ENCODE measurements at regions not wholly inside any gene's neighbourhood (a gene's known extent, or its start where the extent isn't known, plus 50 kb on each side); places are given as distances from the start of the nearest gene placed in this dataset.

DNA sequence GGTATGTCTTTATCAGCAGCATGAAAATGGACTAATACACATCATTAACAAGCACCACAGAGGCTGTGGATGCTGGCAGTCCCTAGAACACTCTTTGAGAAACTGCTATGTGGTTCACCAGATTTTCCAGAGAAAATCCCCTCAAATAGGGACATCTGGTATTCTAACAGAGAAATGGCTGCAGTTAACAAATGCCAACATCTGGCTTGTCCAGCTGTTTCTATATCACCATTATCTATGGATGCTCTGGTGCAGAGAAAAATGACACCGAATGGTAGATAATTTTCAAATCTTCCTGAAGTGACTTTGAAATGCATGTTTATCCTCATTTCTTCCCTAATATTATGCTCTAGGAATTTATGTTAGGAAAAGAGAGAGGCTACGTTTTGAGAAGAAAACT, 403.5 kb upstream of the PROX1 start:
- no TSS peak for BruUV-seq (replicated peaks)
- no peaks in the 10 kb centered on the region for H3K9me3 Mint-ChIP-seq (ENCODE audit: unreplicated experiment)

DNA sequence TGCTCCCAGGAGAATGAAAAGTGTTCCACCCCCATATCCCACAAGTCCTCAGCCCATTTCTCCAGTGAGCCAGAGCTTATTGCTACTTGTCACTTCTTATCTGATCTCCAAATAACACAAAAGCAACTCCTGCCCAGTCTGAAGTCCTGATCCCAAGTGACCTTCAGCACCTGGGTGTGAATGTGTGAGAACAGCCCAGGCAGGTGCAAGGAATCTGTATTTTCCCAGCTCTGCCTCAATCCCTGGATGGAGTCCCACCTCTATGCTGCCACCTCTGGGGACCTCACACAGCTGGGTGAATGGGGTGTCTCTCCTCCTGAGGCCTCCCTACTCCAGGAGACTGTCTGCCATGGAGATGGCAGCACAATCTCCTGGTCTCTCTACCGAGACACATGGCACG, 402.4 kb upstream of the PROX1 start:
- Mint-ChIP-seq H3K36me3 (ENCODE audit: insufficient read depth, unreplicated experiment) (peaks cover 4% of the 10 kb centered on the region), H3K27ac (ENCODE audit: low read depth, unreplicated experiment) (no peak overlapping the region), H3K9me3 (ENCODE audit: unreplicated experiment) (no peaks in the 10 kb centered on the region), H3K4me1 (ENCODE audit: insufficient read depth, unreplicated experiment) (no peaks in the 10 kb centered on the region), H3K4me3 (ENCODE audit: unreplicated experiment) (no peak overlapping the region), H3K27me3 (ENCODE audit: insufficient read depth, unreplicated experiment) (peaks cover 12% of the 10 kb centered on the region)
- intact Hi-C loops (cut with micrococcal nuclease) = no loop called here
- POLR2A ChIA-PET = interaction anchor here (0.7 kb wide), 1 partner anchor 104 kb away, joined by 3 read pairs; no protein-coding TSS in a partner anchor
- CTCF ChIA-PET = interaction anchor here (0.6 to 1.0 kb wide), 2 partner anchors 13 to 49 kb away, joined by 3 read pairs; no protein-coding TSS in a partner anchor
- DNase-seq (ENCODE audit: unreplicated experiment) = no peak
- BruUV-seq (replicated peaks) = no TSS peak
- TF ChIP-seq CTCF (IDR thresholded peaks at IDR 0.05; ENCODE audit: unreplicated experiment) = no peak

More for the DNA sequence above, 403.5 kb upstream of the PROX1 start:
- Mint-ChIP-seq H3K4me3 (ENCODE audit: unreplicated experiment) (no peak overlapping the region), H3K36me3 (ENCODE audit: insufficient read depth, unreplicated experiment) (peaks cover 4% of the 10 kb centered on the region), H3K27ac (ENCODE audit: low read depth, unreplicated experiment) (no peak overlapping the region), H3K27me3 (ENCODE audit: insufficient read depth, unreplicated experiment) (peaks cover 12% of the 10 kb centered on the region), H3K4me1 (ENCODE audit: insufficient read depth, unreplicated experiment) (no peaks in the 10 kb centered on the region)
- TF ChIP-seq CTCF (IDR thresholded peaks at IDR 0.05; ENCODE audit: unreplicated experiment) = no peak
- CTCF ChIA-PET = no interaction called here
- POLR2A ChIA-PET = no interaction called here
- intact Hi-C loops (cut with micrococcal nuclease) = no loop called here
- DNase-seq (ENCODE audit: unreplicated experiment) = no peak

DNA sequence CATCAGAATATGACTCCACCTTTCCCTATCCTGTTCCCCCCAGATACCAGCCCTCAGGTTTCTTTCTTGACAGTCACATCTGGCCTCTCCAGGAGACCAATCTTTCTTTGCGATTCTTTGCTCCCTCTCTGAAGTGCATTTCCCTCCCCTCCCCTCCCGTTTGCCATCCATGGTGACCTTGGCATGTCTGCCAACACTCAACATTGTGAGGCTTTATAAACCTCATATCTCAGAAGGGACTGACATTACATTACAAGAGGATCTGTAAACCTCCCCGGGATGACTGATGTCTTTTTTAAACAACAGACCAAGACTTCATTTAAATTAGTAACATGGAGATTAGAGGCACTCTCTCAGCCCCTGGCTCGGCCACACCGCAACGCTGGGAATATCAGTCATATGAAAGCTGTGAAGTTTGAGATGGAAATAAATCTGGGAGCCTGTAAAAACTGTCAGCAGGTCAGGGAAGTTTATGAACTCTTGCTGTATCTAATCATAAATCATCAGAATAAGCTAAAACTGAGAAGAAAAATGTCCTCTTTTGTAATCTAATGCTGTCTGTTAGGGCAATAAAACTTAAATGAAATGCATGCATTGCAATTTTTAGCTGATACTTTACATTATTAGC, 401.7 kb upstream of the PROX1 start:
- intact Hi-C loops (cut with micrococcal nuclease) = no loop called here
- no peak for DNase-seq (ENCODE audit: unreplicated experiment)
- ChIA-PET POLR2A (interaction anchor here (0.7 kb wide), 1 partner anchor 153 kb away, joined by 3 read pairs; no protein-coding TSS in a partner anchor), CTCF (interaction anchor here (0.6 to 1.1 kb wide), 2 partner anchors 9 to 187 kb away, joined by 3 read pairs; no protein-coding TSS in a partner anchor)
- H3K4me3 Mint-ChIP-seq (ENCODE audit: unreplicated experiment) = no peak overlapping the region
- no peak for TF ChIP-seq CTCF (IDR thresholded peaks at IDR 0.05; ENCODE audit: unreplicated experiment)
- H3K36me3 Mint-ChIP-seq (ENCODE audit: insufficient read depth, unreplicated experiment) = peaks cover 4% of the 10 kb centered on the region
- H3K27me3 Mint-ChIP-seq (ENCODE audit: insufficient read depth, unreplicated experiment) = peaks cover 12% of the 10 kb centered on the region
- H3K4me1 Mint-ChIP-seq (ENCODE audit: insufficient read depth, unreplicated experiment) = no peaks in the 10 kb centered on the region
- no peaks in the 10 kb centered on the region for H3K9me3 Mint-ChIP-seq (ENCODE audit: unreplicated experiment)
- no TSS peak for BruUV-seq (replicated peaks)
- H3K27ac Mint-ChIP-seq (ENCODE audit: low read depth, unreplicated experiment) = no peak overlapping the region

- intact Hi-C loops (cut with micrococcal nuclease) = no loop called here
- ChIA-PET CTCF (interaction anchor here (0.6 to 1.1 kb wide), 2 partner anchors 9 to 188 kb away, joined by 3 read pairs; no protein-coding TSS in a partner anchor), POLR2A (interaction anchor here (0.7 kb wide), 1 partner anchor 152 kb away, joined by 3 read pairs; no protein-coding TSS in a partner anchor)
- H3K4me3 Mint-ChIP-seq (ENCODE audit: unreplicated experiment) = no peak overlapping the region
- no peaks in the 10 kb centered on the region for H3K4me1 Mint-ChIP-seq (ENCODE audit: insufficient read depth, unreplicated experiment)
- no peaks in the 10 kb centered on the region for H3K9me3 Mint-ChIP-seq (ENCODE audit: unreplicated experiment)
- BruUV-seq (replicated peaks) = no TSS peak
- no peak for DNase-seq (ENCODE audit: unreplicated experiment)
- TF ChIP-seq CTCF (IDR thresholded peaks at IDR 0.05; ENCODE audit: unreplicated experiment) = no peak
- H3K36me3 Mint-ChIP-seq (ENCODE audit: insufficient read depth, unreplicated experiment) = peaks cover 4% of the 10 kb centered on the region
- H3K27ac Mint-ChIP-seq (ENCODE audit: low read depth, unreplicated experiment) = no peak overlapping the region
- peaks cover 7% of the 10 kb centered on the region for H3K27me3 Mint-ChIP-seq (ENCODE audit: insufficient read depth, unreplicated experiment)
These were observed 401.2 kb upstream of the PROX1 start for GRCh38 chr1:213586587-213586972.

All from MCF 10A (cell line).